ENCODE measurements at regions not wholly inside any gene's neighbourhood (a gene's known extent, or its start where the extent isn't known, plus 50 kb on each side); places are given as distances from the start of the nearest gene placed in this dataset.
"Not testable (repeated sequence)": the region's sequence is repeated elsewhere in the genome, so short reads cannot be mapped to it uniquely, and the experiment has no call there.

DNA sequence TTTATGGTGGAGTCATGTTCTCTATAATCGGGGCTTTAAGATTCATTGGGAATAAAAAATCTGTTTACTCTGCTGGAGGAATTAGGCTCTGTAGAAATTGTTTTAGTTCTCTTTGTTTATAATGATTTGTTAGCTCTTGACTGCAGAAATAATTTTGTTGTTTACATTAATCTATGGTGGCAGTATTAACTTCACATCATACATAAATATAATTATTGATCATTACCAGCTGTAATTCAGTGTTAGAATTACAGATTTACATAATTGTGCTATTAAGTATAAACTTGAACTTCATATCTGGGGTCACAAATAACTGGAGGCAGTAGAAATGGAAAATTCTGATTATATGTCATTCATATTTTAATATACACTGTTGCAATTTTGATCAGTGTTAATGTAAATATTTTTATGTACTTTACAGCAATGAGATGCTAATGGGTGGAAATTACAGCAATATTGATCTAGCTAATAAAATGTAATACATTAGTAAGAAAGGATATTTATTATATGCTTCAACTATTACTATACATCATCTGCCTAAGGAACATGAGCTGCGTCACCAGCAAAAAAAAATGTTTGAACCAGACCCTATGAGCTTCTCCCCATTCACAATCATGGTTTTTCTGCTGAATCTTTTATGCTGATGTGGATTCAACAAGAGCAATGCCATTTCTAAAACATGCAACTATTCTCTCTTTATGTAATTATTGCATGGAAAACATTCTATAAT, 846.6 kb downstream of the NR2F1-AS1 start:
- no peak for DNase-seq

DNA sequence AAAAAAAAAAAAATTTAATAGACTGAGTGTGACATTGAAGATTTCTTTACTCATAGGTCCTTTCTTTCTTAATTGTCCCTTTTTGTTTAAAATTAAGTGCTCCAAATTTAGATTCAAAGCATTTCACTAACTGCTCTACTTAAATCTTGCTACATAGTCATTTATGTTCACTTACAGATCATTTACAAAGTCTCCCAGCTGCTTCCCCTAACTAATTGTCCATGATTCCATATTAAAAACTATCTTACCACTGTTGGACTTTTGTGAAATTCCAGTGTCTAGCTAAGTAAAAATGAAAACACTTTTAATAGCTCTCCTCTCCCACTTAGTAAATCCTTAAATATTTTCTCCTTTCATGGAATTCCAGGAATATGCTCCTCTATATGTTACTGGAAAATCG, 850.5 kb downstream of the NR2F1-AS1 start:
- no peak for DNase-seq

DNA sequence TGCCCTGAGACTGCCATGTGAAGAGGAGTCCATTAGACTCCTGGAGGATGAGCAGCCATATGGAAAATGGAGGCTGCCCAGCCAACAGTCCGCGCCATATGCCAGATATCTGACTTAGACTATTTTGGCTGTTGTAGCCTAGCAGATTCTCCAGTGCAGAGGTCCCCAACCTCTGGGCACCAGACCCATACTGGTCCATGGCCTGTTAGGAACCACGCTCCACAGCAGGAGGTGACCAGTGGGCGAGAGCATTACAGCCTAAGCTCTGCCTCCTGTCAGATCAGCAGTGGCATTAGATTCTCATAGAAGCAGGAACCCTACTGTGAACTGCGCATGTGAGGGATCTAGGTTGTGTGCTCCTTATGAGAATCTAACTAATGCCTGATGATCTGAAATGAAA, 851.9 kb downstream of the NR2F1-AS1 start:
- no peak for DNase-seq

DNA sequence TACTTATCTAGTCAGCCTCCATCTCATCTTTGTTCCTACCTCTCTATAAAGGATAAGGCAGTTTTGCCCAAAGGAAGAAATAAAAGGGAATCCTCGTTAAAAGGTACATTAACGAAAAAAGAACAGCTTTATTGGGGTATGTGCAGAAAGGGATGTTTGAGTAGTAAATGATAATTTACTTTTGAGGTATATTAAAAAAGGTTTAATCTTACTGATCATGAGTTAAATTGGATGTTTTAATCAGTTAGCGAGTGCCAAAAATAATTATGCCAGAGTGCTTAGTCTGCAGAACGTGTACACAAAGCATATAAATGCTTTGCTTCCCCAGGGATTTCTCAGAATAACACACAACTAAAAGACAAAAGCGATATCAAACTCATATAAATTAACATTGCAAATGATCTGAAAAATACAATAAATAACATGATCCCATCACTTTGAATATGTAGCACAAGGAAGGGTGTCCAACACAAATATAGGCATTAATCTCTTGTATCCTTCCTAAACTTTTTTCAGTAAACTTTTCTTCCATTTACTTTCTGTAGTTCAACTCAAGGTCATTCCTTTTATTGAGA, 865.0 kb downstream of the NR2F1-AS1 start:
- no peak for DNase-seq

DNA sequence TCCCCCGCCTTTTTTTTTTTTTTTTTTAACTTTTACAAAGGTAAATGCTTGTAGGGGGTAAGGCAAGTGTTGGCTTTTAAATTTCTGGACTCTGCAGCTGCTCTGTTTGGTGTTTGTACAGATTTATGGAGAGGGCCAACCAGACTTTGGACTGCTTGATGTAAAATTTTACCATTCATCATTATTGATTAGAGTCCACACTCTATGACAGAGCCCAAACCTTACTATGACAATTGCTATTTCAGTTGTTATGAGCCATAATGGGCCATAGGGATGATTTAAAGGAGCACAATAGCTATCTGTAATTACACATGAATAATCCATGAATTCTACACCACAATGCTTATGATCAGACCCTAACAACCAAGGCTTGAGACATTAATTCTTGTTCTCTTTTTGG, 867.2 kb downstream of the NR2F1-AS1 start:
- DNase-seq, result no peak

DNA sequence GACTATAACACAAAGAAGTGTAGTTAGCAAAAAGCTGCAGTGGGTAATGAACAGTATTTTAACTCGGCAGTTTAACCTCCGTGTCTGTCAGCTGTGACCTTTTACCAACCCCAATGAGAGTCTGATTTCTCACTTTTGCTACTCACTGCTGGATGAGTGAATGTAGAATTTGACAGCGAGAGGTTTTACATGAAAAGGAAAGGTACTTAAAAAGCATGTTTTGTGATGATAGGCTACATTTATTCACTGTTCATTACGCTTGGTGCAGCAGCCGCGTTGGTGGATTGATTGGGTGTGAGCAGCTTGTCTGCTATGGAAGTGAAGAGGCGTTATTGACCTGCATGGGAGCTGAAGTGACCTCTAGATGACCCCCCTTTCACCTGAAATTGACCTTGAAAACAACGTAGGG, 867.7 kb downstream of the NR2F1-AS1 start:
- no peak for DNase-seq

DNA sequence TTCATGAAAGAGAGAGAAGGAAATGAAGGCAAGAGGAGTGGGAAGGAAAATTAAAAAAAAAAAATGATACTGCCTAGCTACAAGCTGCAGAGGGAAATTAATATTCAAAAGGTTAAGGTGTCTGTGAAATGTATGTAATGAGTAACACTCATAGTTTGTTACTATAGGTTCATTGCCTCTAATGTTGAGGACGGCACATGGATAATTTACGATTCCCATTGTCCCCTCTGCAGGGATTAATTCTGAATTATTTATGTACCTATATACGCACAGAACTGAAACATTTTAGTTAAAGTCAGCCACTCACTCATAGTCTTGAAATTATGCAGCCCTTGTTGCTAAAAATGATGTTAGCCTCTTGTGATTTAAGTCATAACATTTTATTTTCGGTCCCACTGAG, 869.1 kb downstream of the NR2F1-AS1 start:
- no peak for DNase-seq

DNA sequence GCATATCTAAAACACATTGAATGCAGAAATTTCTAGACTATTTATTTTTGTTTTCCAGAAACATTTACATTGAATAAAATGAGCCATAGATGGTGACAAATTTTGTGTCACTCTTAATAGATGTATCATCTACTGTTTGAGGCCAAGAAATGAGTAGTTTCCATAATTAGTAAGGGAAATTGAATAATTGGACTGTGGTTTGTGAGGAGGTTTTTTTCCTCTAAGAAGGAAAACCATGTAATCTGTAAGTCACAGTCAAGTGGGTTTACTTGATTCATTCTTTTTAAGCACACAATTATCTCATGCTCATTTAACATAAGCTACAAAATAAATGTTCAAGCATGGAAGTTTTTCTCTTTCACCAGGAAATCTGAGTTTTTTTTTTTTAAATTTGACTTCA, 876.4 kb downstream of the NR2F1-AS1 start:
- DNase-seq, result no peak

DNA sequence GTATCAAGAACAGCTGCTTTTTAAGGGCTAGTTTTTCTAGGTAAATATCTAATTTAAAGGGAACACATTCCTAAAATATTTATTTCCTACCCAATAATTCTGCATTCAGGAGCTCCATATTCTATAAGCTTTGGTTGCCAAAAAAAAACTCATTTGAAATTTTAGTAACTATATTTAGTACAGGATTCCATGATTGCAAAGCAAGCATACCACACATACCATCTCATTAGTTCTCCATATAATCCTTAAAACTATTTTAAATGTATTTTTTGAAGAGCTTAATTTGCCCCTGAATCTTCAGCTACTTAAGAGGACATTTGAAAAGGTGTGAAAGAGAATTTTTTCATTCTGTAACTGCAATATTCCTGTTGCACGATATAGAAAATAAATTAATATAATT, 877.0 kb downstream of the NR2F1-AS1 start:
- DNase-seq, result no peak

DNA sequence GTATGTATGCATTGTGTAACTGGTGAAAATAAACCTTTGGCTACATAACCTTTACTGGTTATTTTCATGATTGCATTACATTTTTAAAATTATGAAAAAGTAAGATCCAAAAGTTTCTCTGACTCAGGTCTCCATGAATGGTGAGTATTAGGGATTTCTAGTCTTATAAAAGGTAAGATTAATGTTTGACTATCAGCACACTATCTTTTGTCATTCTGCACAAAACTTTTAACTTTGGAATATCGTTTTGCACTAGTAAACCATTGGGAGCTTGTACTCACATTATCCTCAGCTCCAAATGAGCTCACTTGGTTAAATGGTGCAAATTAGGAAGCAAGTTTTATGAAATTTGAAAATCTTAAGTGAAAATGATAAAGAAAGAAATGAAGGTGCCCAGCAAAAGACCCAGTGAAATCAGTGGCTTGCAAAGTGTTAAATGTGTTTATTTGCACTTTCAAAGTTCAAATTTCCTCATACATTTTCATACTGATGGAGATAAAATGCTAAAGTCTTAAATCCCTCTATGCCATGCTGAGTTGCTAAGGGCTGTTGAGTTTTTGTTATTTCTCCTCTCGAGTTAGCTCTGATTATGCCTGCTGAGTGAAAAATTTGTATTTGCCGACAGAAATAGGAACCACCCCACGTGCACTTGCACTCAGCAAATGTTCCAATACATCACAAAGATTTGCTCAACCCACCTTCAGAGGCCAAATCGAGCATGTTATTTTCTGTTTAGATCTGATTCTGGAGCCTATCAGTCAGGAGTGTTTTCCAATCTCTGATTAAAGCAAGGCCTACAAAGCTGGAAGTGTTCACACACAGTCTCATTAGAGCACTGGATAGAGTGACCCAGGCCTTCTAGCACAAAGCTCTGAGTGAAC, 885.7 kb downstream of the NR2F1-AS1 start:
- DNase-seq, result no peak

DNA sequence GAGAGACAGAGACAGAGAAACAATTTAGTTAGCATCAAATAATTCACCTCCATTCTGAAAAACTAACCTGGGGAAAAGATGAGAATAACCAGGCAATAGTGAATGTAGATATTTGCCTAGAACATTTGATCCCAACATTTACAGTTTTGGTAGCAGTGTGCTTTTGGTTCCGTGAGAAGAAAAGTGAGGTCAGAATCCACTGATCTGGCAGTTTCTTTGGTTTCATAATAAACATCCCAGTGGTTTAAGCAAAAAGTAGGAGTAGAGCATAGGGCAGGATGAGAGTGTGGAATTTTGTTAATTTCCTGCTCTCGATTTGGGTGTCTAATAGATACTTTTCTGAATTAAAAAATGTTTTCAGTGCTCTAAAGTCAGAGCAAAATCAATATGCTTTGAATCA, 887.0 kb downstream of the NR2F1-AS1 start:
- no peak for DNase-seq

DNA sequence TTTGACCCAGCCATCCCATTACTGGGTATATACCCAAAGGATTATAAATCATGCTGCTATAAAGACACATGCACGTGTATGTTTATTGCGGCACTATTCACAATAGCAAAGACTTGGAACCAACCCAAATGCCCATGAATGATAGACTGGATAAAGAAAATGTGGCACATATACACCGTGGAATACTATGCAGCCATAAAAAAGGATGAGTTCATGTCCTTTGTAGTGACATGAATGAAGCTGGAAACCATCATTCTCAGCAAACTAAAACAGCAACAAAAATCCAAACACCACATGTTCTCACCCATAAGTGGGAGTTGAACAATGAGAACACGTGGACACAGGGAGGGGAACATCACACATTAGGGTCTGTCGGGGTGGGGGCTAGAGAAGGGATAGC, 889.1 kb downstream of the NR2F1-AS1 start:
- DNase-seq, result not testable (repeated sequence)

DNA sequence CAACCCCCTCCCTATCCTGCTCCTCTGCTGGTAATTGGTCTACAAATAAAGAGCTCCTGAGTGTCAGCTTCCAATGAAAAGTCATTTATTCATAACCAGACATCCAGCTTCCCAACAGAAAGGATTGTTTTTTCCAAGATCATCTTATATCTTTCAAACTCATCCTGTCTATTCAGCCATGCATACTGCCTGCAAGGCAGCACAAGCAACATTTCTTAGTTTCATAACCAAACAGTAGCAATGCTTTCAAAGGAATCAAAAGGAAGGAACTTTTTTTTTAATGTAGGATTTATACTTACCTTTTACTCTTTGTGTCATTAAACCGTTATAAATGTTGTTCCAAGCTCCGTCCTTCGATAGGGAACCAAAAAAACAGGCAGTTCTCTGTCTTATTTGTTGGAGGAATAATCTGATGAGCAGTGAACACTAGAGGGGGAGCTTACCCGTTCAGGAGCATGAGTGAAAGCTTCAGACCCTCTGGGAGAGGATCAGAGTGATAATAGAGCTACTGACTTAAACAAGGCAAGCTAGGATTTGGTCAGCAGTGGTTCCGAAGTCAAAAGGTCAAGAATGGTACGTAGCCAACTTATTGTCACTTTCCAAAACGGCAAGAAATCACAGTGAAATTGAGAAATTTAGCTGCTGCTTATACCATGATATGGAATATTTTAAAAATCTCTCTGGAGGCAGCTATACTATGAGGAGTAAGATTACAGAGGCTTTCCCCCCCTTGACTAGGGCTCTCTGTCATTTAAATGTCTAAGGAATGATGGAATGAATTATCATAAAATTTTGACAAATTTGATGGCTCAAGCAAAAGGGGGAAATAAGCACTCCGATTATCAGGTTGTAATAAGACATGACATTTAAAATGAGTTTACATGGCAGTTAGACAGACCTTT, 892.9 kb downstream of the NR2F1-AS1 start:
- peak in 10 of 58 donors; percentile 0 to 34 (median 12) for DNase-seq

DNA sequence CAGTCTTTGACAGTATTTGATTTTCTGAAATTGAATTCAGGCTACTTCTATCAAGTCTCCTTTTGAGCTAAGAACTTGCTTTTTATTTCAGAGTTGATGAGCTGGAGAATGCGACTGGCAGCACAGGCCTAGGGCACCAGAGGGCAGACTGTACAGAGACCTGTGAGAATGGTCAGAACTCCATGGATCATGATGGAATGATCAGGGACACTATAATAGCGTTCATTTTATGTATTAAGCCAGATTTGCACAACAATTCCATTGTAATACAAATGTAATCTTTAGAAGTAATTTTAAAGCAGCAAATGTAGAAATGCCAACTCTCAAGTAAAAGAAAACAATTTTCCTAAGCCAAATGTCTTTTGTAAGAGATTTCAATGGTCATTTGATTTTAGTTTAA, 902.4 kb downstream of the NR2F1-AS1 start:
- peak in 4 of 58 donors; percentile 0 to 4 (median 2) for DNase-seq

DNA sequence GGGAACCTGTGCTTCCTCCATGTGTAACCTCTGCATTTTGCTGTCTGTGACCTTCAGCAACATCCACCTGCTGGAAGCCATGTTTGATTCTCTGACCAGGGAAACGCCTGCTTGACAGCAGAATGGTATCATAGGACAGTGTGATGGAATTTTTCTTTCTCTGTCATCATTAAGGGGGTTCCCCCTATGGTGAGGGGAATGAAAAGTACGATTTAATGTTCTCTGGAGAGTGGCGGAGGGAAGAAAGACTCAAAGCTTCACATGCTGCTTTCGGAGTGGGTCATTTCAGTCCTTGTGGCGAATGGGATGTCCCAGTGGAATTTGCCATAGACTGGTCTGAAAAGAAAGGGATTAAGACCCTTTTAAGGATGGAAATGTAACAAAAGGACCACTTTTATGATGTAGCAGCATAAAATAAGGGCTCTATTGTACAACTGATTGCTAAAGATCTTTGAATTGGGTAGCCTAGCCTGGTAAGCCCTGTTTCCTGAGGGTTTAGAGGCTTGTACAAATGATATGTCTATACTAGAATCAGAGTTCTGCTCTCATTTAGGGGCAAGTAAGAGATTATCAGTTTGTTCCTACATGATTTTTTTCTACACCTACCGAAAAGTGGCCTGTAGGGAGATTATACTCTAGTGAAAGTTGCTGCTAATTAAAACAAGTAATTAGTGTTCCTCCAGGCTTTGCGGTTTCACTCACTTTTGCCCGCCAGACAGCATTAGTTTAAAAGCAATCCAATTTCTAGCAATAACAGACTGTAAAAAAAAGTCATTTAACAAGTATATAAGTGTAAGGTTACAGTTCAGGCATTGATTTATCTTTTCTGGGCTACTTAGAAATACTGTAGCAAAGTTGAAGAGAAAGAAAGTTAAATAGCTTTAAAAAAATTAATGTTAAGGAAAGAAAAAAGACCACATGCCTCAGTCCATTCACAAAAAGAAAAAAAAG, 904.5 kb downstream of the NR2F1-AS1 start:
- DNase-seq, result no peak

DNA sequence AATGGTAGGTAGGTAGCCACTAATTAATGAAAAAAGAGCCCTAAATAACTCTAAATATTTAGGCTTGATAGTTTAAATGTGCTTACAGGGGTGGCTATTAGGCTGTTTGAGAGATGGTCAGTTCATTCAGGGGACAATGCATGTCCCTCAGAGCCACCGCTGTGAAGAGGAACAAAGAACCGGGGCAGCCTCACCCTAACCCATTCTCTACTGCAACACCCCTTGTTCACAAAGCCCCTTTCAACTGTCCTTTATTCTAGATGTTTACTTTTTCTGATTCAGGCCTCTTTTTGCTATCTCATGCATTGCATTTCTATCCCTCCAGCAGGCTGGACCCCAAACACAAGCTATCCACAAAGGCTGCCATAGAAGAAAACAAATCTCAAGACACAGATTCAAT, 906.7 kb downstream of the NR2F1-AS1 start:
- DNase-seq, result no peak

DNA sequence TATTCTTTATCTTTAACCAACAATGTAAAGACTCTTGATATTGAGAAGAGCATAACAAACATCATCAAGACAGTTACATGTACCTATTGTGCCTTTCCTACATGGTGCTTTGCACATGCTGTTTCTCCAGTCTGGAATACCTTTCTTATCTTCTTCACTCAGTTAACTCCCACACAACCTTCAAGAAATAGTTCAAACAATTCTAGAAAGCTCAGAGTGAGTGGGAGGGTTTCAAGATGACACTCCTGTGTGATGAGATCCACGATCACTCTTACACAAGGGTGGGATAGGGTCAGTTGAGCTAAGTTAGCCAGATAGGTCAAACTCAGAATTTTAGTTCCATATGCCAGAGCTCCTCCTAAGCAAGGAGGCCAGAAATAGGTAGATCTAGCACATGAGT, 915.5 kb downstream of the NR2F1-AS1 start:
- no peak for DNase-seq

DNA sequence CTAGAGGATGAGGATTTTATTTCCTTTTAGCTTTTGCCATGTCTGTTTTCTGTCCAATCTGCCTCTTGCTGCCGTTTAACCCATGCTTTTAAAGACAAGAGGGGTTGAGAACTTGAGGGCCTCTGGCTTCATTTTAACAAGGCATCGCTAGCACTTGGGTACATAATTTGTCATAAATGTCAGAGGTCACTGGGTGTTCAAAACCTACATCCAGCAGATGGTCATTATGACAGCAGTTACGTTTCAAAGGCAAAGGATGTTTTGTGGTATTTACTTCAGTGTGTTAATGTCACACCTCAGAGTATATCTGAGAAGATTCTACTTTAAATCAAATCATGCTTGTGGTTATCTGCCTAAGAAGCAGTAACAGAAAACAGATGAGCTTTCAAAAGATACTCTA, 918.3 kb downstream of the NR2F1-AS1 start:
- no peak for DNase-seq

DNA sequence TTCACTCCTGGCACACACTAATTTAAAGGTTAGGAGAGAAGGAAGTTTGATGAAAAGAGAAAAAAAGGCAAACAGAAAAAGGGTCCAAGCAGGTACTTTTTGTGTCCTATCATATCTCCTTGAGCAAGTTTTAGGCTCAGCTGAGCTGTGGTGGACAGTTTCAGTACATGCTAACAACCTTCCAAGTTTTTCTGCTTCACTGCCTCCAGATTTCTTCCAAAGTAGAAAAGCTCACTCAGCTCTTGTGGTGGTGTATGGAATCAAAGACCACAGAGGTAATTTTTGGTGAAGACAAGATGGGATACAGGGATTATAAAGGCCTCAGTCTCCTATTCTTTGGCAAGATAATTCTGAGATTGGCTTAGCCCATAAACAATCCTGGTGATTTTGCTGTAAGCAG, 921.8 kb downstream of the NR2F1-AS1 start:
- DNase-seq, result no peak

DNA sequence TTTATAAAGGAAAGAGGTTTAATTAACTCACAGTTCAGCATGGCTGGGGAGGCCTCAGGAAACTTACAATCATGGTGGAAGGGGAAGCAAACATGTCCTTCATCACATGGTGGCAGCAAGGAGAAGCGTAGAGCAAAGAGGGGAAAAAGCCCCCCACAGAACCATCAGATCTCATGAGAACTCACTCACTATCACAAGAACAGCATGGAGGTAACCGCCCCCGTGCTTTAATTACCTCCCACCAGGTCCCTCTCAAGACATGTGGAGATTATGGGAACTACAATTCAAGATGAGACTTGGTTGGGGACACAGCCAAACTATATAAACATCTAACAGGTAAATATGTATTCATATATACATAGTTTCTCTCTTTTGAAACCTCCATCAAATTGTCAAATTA, 926.4 kb downstream of the NR2F1-AS1 start:
- not testable (repeated sequence) for DNase-seq
